Kidney (tissue), 13 donors: ENCODE measurements at regions not wholly inside any gene's neighbourhood (a gene's known extent, or its start where the extent isn't known, plus 50 kb on each side); places are given as distances from the start of the nearest gene placed in this dataset.
A peak's percentile ranks its signal among the peaks of the same experiment; 100 is the strongest.

Experiments used
- DNase-seq, 5 donors: peaks; one replicate each; pipeline ENCODE4 v3.0.0-alpha.2; 2013 to 2020
- FAIRE-seq: peaks from 2 replicates; lab custom pipeline; 2012; peaks lifted over from hg19 to GRCh38; lab: Jason Lieb, UNC
- H3K27ac ChIP-seq, 2 donors: one replicate each; pipeline ENCODE4 v1.7.0; 2013; ENCODE audit warnings: low read depth in 2 of 2, low read length in 2 of 2, inconsistent platforms in 1 of 2
- H3K27me3 ChIP-seq: one replicate; pipeline ENCODE4 v1.7.1; 2013; ENCODE audit warnings: low read length, inconsistent platforms; ENCODE audit not compliant: control insufficient read depth, insufficient read depth
- H3K36me3 ChIP-seq, 3 donors: one replicate each; pipeline versions ENCODE4 v1.7.0 to v1.7.1; 2013; ENCODE audit warnings: low read length in 3 of 3, control low read depth in 1 of 3, inconsistent platforms in 1 of 3; ENCODE audit not compliant: insufficient read depth in 3 of 3, control insufficient read depth in 2 of 3
- H3K4me1 ChIP-seq, 3 donors: one replicate each; pipeline versions ENCODE4 v1.7.0 to v1.7.1; 2013; ENCODE audit warnings: low read length in 3 of 3, inconsistent platforms in 1 of 3, low read depth in 1 of 3; ENCODE audit not compliant: control insufficient read depth in 2 of 3, insufficient read depth in 2 of 3
- H3K4me3 ChIP-seq, 3 donors: one replicate each; pipeline versions ENCODE4 v1.7.0 to v1.8.1; 2013; ENCODE audit warnings: low read length in 3 of 3, control low read depth in 1 of 3, inconsistent platforms in 1 of 3
- H3K9ac ChIP-seq, 3 donors: one replicate each; pipeline versions ENCODE4 v1.7.0 to v1.7.1; 2013; ENCODE audit warnings: low read length in 3 of 3, control low read depth in 1 of 3, inconsistent platforms in 1 of 3
- H3K9me3 ChIP-seq, 3 donors: one replicate each; pipeline versions ENCODE4 v1.7.0 to v1.7.1; 2013; ENCODE audit warnings: low read length in 3 of 3, control low read depth in 1 of 3, inconsistent platforms in 1 of 3; ENCODE audit not compliant: control insufficient read depth in 2 of 3, insufficient read depth in 1 of 3
- CTCF ChIP-seq: IDR thresholded peaks from 3 replicates; pipeline ENCODE4 v1.5.1; 2012; ENCODE audit warnings: mild to moderate bottlenecking, moderate library complexity, borderline replicate concordance; ENCODE audit not compliant: insufficient read depth; ENCODE audit errors: extremely low read depth
- intact Hi-C: fragments of 100-400 bp; cut with DNase I; formaldehyde crosslinking; loops from one replicate; pipeline ENCODE4 v1.11.1; 2022
- donor health status: control.
- donor health status: control.
- donor health status: control.
- donor health status: control.
- donor health status: control.
- donor health status: DM: yes; HTN: yes; CAD: no.
- donor health status: Normal renal cell carcinoma (clear cell type).

GRCh38 chr1:34591751-34592629, 162.9 kb upstream of the GJB5 start:
- Histone ChIP-seq H3K27me3 (no peaks in the 10 kb centered on the region), H3K9ac (no peak overlapping the region), H3K36me3 (no peaks in the 10 kb centered on the region), H3K9me3 (no peaks in the 10 kb centered on the region), H3K4me3 (no peak overlapping the region), H3K4me1 (no peaks in the 10 kb centered on the region), H3K27ac (no peak overlapping the region)
- no peak for TF ChIP-seq CTCF
- FAIRE-seq, result no peak
- peak in 1 of 5 donors; percentile 11 for DNase-seq
- intact Hi-C loops, result no loop called here

- no peak for FAIRE-seq
- Histone ChIP-seq H3K9me3 (no peaks in the 10 kb centered on the region), H3K27me3 (no peaks in the 10 kb centered on the region), H3K4me1 (no peaks in the 10 kb centered on the region), H3K9ac (no peak overlapping the region), H3K27ac (no peak overlapping the region), H3K4me3 (no peak overlapping the region), H3K36me3 (no peaks in the 10 kb centered on the region)
- TF ChIP-seq CTCF, result peak; percentile 74
- intact Hi-C loops, result no loop called here
- peak; percentile 76 to 84 (median 81) for DNase-seq
Measured at GRCh38 chr1:34597877-34598514, 156.9 kb upstream of the GJB5 start.

GRCh38 chr1:34602907-34603306, 151.9 kb upstream of the GJB5 start:
- H3K4me3 ChIP-seq, result no peak overlapping the region
- TF ChIP-seq CTCF, result no peak
- no peak overlapping the region for H3K27ac ChIP-seq
- H3K27me3 ChIP-seq, result no peaks in the 10 kb centered on the region
- DNase-seq, result peak in 3 of 5 donors; percentile 10 to 16 (median 12)
- no peak overlapping the region for H3K9ac ChIP-seq
- intact Hi-C loops, result no loop called here
- no peaks in the 10 kb centered on the region for H3K4me1 ChIP-seq
- no peak for FAIRE-seq
- no peaks in the 10 kb centered on the region for H3K36me3 ChIP-seq
- H3K9me3 ChIP-seq, result no peaks in the 10 kb centered on the region
